GM21529 (cell line): ENCODE measurements at regions not wholly inside any gene's neighbourhood (a gene's known extent, or its start where the extent isn't known, plus 50 kb on each side); places are given as distances from the start of the nearest gene placed in this dataset.

Experiments used
- ATAC-seq: cut with Tn5 transposase; IDR thresholded peaks from one replicate; pipeline ENCODE4 v1.9.1; 2021; ENCODE audit not compliant: unreplicated experiment

- ATAC-seq = no peak
These were observed 83.0 kb upstream of the MBOAT2 start for GRCh38 chr2:9086465-9086864.

DNA sequence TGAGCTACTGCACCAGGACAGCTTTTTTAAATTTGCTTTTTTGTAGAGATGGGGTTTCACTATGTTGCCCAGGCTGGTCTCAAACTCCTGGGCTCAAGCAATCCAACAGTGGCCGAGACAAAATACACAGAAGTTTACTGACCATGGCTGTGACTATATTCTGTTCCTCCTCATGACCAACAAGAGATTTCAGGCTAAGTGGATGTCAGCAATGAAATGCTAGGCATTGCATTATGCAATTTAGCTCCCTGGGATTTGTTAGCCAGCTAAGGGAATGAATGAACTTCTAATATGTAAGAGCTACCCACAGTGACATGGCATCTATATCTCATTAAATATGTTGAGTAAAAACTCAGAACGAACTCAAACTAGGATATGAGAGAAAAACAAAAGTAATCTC, 81.9 kb upstream of the MBOAT2 start:
- no peak for ATAC-seq

- no peak for ATAC-seq
These were observed 79.8 kb upstream of the MBOAT2 start for GRCh38 chr2:9083287-9083686.

DNA sequence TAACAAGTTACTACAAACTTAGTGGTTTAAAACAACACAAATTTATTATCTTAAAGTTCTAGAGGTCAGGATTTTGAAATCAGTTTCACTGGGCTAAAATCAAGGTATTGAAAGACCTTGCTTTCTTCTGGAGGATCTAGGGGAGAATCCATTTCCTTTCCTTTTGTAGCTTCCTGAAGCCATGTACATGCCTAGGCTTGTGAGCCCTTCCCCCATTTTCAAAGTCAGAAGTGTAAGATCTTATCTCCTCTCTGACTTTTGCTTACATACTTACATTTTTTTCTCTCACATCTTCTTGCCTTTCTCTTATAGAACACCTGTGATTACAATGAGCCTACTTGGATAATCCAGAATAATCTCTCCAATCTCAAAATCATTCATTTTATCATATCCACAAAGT, 78.7 kb upstream of the MBOAT2 start:
- ATAC-seq = no peak

GRCh38 chr2:9081750-9082149, 78.3 kb upstream of the MBOAT2 start:
- no peak for ATAC-seq

DNA sequence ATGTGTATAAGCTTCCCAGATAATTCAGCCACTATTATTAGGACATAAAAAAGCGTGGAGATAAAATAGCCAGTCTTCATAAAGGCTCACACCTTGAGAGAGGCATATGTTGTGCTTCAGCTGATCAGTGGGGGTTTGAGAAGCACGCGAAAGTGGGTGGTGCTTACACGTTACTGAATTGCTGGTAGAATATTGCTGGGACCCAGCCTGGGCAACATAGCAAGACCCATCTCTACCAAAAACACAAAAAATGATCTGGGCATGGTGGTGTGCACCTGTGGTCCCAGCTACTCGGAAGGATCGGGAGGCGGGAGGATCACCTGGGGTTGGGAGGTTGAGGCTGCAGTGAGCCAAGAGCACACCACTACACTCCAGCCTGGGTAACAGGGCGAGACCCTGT, 74.9 kb upstream of the MBOAT2 start:
- no peak for ATAC-seq

DNA sequence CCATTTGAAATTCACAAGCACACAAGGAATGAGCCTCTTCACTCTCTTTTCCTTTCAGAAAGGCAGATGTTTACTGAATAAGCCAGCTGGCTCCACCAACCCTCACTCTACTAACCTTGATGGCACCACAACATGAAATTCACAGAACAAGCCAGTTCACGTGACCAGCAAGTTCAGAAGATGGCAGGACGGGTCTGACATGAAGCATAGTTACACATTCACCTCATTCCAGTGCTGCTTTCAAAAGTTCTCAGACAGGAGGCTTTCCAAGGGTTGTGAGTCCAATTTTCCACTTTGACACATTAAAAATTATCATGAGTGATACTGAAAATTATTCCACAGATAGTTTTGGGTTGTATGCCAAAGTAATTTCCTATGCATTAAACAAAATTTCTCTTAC, 74.2 kb upstream of the MBOAT2 start:
- no peak for ATAC-seq

DNA sequence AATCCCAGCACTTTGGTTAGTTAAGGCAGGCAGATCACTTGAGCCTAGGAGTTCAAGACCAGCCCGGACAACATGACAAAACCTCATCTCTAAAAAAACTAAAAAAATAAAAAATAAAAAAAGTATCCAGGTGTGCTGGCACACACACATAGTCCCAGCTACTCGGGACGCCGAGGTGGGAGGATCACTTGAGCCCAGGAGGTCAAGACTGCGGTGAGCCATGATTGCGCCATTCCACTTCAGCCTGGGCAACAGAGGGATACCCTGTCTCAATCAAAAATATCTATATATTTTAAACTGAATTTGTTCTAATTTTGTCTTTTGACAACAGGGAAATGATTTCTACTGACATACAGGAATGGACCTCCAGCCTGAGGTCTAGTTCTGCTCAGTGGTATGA, 73.3 kb upstream of the MBOAT2 start:
- ATAC-seq = no peak

DNA sequence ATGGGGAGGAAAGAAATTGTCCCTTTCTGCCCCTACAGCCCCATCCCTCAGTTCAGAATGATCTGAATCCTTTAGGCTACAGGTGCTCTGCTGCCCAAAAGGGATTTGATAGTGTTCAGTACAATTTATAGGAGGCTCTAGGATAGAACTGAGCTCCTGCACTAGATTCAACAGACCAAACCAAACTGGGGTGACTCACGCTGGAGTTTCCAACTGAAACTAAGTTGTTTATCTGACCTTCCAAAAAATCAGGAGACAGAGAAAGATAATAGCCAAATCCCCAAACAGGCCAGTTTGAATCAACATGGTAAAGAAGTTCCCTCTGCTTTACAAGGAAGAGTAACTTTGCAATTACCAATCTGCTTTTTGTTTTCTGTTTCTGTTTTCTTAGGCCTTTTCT, 72.7 kb upstream of the MBOAT2 start:
- ATAC-seq = no peak

DNA sequence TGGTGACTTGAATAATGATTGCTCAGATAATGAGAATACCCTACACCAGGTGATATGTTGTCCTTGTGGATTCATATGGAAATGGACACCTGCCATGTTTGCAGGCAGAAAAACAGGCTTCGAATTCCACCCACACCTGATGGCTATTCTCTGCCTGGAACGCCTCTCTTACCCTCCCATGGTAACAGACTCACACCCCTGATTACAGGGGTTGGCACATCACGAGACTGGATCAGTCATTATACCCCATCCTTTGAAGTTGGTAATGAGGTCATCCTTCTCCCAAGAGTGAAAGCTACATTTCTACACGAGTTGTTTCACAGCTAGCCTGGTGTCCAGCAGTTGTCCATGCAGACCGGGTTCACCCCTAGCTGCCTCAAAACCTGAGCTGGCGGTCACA, 71.4 kb upstream of the MBOAT2 start:
- ATAC-seq = no peak

- no peak for ATAC-seq
These were observed 68.2 kb upstream of the MBOAT2 start for GRCh38 chr2:9071584-9072124.

GRCh38 chr2:9071032-9071431, 67.5 kb upstream of the MBOAT2 start:
- ATAC-seq = no peak

DNA sequence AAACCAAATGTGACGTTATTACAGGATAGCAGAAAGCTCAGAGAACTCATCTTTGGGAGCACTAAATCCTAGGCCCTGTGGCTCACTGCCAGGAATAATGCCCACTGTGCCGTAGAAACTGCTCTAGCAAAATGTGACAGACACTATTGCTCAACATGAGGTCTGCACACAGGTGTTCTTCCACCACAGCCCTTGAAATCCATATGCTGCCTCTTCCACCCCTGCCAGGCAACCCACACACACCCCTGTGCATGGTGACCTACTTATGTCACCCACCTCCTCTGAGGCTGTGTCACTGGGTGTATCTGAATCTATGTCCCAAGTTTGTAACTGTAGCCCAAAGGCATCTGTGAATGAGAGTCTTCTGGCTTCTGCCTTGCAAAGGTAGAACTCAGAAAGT, 66.1 kb upstream of the MBOAT2 start:
- no peak for ATAC-seq

- no peak for ATAC-seq
These were observed 62.4 kb upstream of the MBOAT2 start for GRCh38 chr2:9065901-9066300.

DNA sequence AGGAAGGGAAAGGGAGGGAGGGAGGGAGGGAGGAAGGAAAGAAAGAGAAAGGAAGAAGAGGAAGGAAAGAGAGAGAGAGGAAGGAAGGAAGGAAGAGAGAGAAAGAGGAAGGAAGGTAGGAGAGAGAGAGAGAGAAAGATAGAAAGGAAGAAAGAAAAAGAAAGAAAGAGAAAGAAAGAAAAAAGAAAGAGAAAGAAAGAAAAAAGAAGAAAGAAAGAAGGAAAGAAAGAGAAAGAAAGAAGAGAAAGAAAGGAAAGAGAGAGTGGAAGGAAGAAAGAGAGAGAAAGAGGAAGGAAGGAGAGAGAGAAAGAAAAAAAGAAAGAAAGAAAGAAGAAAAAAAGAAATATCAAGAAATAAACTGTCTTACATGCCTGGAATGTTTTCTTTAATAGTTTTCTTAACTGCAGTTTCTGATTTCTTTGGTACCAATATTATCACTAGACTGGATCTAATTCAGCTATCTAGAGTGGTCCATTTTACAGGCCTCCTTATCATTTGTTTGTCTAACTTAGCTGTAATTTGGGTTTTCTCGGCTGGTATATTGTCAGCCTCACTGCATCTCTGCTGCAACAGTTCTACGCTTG, 59.6 kb upstream of the MBOAT2 start:
- ATAC-seq = no peak

DNA sequence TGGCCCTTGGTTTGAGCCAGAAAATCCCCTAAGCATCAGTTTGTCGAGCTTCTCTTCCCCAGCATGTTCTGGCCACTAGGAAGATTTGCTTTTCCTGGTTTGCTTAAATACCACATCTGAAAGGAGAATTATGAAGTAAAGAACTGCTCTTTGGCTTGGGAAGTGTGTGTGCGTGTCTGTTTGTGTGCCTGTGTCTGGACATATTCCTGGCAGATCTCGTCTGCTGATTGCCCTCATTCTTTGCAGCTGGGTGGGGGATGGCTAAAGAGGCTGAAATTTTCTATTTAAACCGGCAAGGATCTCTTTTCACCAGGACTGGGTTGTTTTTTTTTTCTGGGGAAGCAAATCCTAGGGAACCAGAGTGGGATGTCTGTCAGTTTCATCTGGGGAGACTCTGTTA, 57.3 kb upstream of the MBOAT2 start:
- ATAC-seq = no peak

- ATAC-seq = no peak
These were observed 54.7 kb upstream of the MBOAT2 start for GRCh38 chr2:9057939-9058761.

DNA sequence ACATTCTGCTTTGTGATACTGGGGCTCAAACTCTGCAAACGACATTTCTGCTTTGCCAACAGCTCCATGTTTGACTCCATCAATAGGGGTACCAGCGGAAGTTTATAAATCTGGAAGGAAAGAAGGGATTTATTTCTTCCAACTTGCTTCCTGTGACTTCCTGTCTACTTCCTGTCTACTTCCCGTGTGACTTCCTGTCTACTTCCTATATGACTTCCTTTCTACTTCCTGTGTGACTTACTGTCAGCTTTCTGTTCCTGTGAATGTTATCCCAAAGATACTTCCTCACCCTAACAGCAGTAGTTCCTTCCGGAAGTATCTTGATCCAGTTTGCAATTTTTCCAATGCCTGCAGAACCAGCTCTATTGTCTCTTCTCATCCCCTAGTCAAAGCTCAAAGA, 52.0 kb upstream of the MBOAT2 start:
- no peak for ATAC-seq

DNA sequence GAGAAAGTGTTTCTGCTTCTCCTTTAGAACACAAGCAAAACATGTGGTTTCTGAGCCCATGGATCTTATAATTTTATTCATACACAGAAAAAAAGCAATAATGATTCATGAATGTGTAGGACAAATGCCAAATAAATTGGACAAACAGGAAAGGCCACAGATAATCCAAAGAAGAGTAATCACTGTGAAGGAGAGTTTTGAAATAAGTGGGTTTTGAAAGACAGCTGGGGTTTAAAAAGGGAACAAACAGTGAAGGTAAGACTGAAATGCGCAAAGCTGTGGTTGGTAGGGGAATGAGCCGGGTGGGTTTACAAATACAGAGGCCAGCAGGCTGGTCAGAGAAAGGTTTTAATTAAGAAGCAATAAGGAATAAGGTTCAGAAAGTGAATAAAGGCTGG, 50.0 kb upstream of the MBOAT2 start:
- ATAC-seq = no peak
